Motor neuron (in vitro differentiated cells): ENCODE measurements at regions not wholly inside any gene's neighbourhood (a gene's known extent, or its start where the extent isn't known, plus 50 kb on each side); places are given as distances from the start of the nearest gene placed in this dataset.
"Not testable (repeated sequence)": the region's sequence is repeated elsewhere in the genome, so short reads cannot be mapped to it uniquely, and the experiment has no call there.

Source experiments
- ATAC-seq, 8 experiments: fragments of 200-7000 bp; cut with Tn5 transposase; replicated peaks in 6 of 8; 2 replicates each; pipeline ENCODE4 v1.8.0; 2021; ENCODE audit warnings: mild to moderate bottlenecking in 8 of 8, moderate library complexity in 8 of 8
- H3K27ac ChIP-seq, 2 donors: fragments of 250-450 bp; sonication (Bioruptor Pico); 2 replicates each; pipeline ENCODE4 v1.9.0; 2021; ENCODE audit warnings: antibody characterized with exemption in 2 of 2, mild to moderate bottlenecking in 2 of 2, moderate library complexity in 1 of 2
- H3K4me1 ChIP-seq, 2 donors: fragments of 250-450 bp; sonication (Bioruptor Pico); replicated peaks in 1 of 2; 2 replicates each; pipeline ENCODE4 v1.6.1; 2021; ENCODE audit warnings: antibody characterized with exemption in 2 of 2, mild to moderate bottlenecking in 2 of 2, moderate library complexity in 1 of 2
- H3K4me3 ChIP-seq, 5 donors: fragments of 250-450 bp; sonication (Bioruptor Pico); 2 replicates each; pipeline ENCODE4 v1.9.0; 2021; ENCODE audit warnings: antibody characterized with exemption in 5 of 5, mild to moderate bottlenecking in 5 of 5, moderate library complexity in 4 of 5
- WGBS, 10 experiments: fragments of 450-650 bp; shearing (Covaris generic); methylation state at CpG; one replicate each; pipeline ENCODE4 v1.0.0; 2022; 5-methylcytosine and 5-hydroxymethylcytosine counted together
- in situ Hi-C, 9 experiments: fragments of 400-800 bp; cut with MboI; loops; one replicate each; pipeline ENCODE4 v1.15.0; 2021; ENCODE audit warnings: low sequenced_read_pairs in 9 of 9, low pct_unique_long_range_greater_than_20kb in 2 of 9; ENCODE audit not compliant: unreplicated experiment in 9 of 9

DNA sequence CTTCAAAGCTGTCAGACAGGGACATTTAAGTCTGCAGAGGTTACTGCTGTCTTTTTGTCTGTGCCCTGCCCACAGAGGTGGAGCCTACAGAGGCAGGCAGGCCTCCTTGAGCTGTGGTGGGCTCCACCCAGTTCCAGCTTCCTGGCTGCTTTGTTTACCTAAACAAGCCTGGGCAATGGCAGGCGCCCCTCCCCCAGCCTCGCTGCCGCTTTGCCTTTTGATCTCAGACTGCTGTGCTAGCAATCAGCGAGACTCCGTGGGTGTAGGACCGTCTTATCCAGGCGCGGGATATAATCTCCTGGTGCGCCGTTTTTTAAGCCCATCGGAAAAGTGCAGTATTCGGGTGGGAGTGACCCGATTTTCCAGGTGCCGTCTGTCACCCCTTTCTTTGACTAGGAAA is 773.5 kb downstream of the KCNJ3 start:
- in situ Hi-C loops, H3K4me3 ChIP-seq, H3K4me1 ChIP-seq, H3K27ac ChIP-seq, ATAC-seq: not testable (repeated sequence)
- WGBS, 10 experiments = no CpG with 5 or more reads among the region's 14 CpGs

DNA sequence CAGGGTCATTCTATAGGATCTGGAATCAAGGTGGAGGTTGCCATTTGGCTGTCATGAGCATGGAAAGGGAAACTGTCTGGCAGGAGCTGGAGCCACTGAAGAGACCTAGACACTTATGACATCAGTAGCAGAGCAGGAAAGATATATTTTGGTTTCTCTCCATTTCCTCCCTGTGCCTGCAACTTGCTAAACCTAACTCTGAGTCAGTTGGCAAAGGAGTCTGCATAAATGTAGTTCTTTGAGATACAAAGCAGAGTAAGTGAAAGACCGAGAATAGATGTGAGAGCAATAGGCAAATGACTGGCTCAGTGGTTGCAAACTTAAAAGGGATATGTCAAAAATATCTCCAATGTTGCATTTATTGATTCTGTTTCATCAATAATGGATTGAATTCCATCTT is 757.7 kb downstream of the KCNJ3 start:
- 0 to 100% (median 80%) methylated on average over 1 of the region's 1 CpG; no CpG with 5 or more reads in 2 of the 10 experiments for WGBS, 10 experiments
- in situ Hi-C loops = no loop called here

GRCh38 chr2:155442755-155443372 is 744.4 kb downstream of the KCNJ3 start:
- Histone ChIP-seq H3K4me3 (no peak overlapping the region), H3K27ac (no peak overlapping the region), H3K4me1 (no peaks in the 10 kb centered on the region)
- in situ Hi-C loops = no loop called here
- WGBS, 10 experiments = 0 to 97% (median 58%) methylated on average over 1 to 2 of the region's 2 CpGs; no CpG with 5 or more reads in 4 of the 10 experiments
- ATAC-seq = peak in 1 of 8 experiments; percentile 47

More for the DNA sequence above, 757.7 kb downstream of the KCNJ3 start:
- Histone ChIP-seq H3K4me3 (no peak overlapping the region), H3K4me1 (no peaks in the 10 kb centered on the region), H3K27ac (no peak overlapping the region)
- no peak for ATAC-seq

DNA sequence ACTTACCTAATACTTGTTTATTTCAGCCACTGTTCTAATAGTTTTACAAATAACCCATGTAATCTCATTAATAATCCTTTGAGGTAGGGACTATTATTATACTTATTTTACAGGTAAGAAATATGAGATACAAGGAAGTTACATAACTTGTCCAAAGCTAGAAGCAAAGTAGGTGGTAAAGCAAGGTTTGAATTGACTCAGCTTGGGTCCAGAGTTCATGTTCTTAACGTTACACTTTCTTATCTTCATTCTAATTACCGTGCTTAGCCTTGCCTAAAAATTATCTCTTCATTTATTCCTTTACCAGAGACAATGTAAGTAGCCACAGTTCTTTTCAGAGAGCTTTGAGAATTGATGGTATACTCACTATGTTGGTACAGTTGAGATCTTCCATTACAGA is 743.6 kb downstream of the KCNJ3 start:
- H3K4me3 ChIP-seq = no peak overlapping the region
- no peak for ATAC-seq
- 0 to 100% (median 80%) methylated on average over 2 of the region's 2 CpGs; no CpG with 5 or more reads in 1 of the 10 experiments for WGBS, 10 experiments
- in situ Hi-C loops = no loop called here
- no peak overlapping the region for H3K27ac ChIP-seq
- H3K4me1 ChIP-seq = no peaks in the 10 kb centered on the region

GRCh38 chr2:155431004-155431507 is 732.6 kb downstream of the KCNJ3 start:
- 18 to 100% (median 90%) methylated on average over 1 to 8 of the region's 9 CpGs for WGBS, 10 experiments
- ATAC-seq = no peak
- no peak overlapping the region for H3K27ac ChIP-seq
- peaks cover 0 to 7% of the 10 kb centered on the region in 2 donors for H3K4me1 ChIP-seq
- H3K4me3 ChIP-seq = no peak overlapping the region
- in situ Hi-C loops = no loop called here

DNA sequence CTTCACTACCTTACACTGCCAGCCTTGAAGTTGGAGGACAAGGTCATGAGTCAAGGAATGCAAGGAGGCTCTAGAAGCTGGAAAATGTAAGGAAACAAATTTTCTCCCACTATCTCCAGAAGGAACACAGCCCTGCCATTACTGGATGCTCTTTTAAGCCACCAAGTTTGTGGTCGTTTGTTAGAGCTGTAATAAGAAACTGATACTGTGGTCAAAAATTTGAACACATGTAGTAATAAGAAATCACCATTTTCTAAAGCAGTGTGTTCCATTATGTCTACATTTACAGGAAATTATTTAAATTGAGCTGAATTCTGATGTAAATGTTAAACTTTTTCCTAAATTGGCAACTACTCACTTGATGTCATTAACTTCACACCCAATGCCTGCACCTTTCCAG is 729.0 kb downstream of the KCNJ3 start:
- WGBS, 10 experiments = 0 to 80% (median 61%) methylated on average over 1 of the region's 1 CpG; no CpG with 5 or more reads in 4 of the 10 experiments
- in situ Hi-C loops = no loop called here
- peaks cover 0 to 7% of the 10 kb centered on the region in 2 donors for H3K4me1 ChIP-seq
- no peak overlapping the region for H3K4me3 ChIP-seq
- ATAC-seq = no peak
- no peak overlapping the region for H3K27ac ChIP-seq

GRCh38 chr2:155424518-155424917 is 726.0 kb downstream of the KCNJ3 start:
- H3K4me1 ChIP-seq = peaks cover 0 to 2% of the 10 kb centered on the region in 2 donors
- no peak overlapping the region for H3K4me3 ChIP-seq
- 0 to 100% (median 84%) methylated on average over 1 to 2 of the region's 2 CpGs; no CpG with 5 or more reads in 1 of the 10 experiments for WGBS, 10 experiments
- in situ Hi-C loops = no loop called here
- H3K27ac ChIP-seq = no peak overlapping the region
- no peak for ATAC-seq

DNA sequence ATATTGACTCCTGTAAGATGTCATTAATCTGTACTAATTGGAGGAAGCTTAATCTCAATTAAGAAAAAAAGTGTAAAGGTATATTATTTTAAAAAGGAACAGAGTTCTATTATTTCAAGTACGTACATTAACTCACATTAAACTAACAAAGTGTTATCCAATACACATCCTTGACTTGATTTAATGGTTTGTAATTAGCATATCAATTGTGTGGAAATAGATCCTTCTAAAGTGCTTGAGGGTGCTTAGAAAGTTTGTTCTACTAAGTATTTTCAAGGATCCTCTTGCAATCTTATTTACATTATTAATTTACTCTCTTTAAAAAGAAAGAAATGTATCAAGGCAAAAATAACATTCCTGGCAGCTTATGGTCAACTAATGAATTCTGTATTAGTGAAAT is 720.3 kb downstream of the KCNJ3 start:
- 20 to 83% (median 54%) methylated on average over 1 of the region's 1 CpG; no CpG with 5 or more reads in 1 of the 10 experiments for WGBS, 10 experiments
- no peak overlapping the region for H3K4me3 ChIP-seq
- no peaks in the 10 kb centered on the region for H3K4me1 ChIP-seq
- in situ Hi-C loops = no loop called here
- H3K27ac ChIP-seq = no peak overlapping the region
- no peak for ATAC-seq

- in situ Hi-C loops = no loop called here
- Histone ChIP-seq H3K4me3 (no peak overlapping the region), H3K27ac (no peak overlapping the region), H3K4me1 (no peaks in the 10 kb centered on the region)
- peak in 3 of 8 experiments; percentile 12 to 33 (median 24) for ATAC-seq
- WGBS, 10 experiments = 0 to 43% (median 18%) methylated on average over 1 of the region's 1 CpG; no CpG with 5 or more reads in 5 of the 10 experiments
These were observed 714.1 kb downstream of the KCNJ3 start for GRCh38 chr2:155412598-155412997.

DNA sequence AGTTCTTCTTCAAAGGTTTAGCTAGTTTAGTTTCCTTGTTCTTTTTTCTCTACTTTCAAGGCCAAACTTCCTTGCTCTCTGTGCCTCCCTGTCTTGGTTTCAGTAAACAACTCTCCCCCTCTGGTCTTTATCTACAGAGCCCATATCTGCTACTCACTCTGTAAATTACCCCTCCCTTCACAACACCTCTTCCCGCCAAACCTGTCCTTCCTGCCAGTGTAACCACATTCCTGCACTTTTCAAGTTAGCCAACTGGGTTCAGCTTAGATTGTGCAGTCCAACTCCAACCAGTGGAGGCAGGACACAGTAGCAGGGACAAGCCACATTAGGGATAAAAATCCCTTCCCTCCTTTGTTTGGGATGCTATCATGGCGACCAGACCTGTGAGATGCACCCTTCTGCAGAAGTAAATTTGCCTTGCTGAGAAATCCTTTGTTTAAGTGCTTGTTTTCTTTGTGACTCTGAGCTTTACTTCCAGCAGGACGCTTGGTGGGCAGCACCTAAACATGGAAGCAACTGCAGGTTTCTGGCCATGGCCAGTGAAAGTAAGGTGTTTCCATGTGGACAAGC is 706.0 kb downstream of the KCNJ3 start:
- no peak overlapping the region for H3K27ac ChIP-seq
- no peak overlapping the region for H3K4me3 ChIP-seq
- 0 to 100% (median 65%) methylated on average over 1 to 3 of the region's 3 CpGs; no CpG with 5 or more reads in 2 of the 10 experiments for WGBS, 10 experiments
- in situ Hi-C loops = no loop called here
- no peak for ATAC-seq
- no peaks in the 10 kb centered on the region for H3K4me1 ChIP-seq

DNA sequence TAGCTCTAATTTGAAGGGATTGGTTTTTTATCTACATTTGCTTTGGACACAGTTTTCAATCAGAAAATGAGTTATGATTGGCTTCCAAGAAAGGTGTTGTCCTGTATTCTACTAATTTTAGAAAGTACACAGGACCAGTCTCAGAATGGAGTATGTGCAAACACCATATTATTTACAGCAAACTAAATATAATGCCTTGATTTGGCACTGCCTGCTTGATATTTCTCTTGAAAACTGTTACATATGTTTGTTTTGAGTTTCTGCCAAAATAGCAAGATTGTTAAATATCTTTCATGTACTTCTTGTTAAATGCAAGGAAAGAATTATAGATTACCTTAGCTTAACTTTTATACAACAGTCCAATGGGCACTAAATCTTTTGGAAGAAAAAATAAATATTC is 694.9 kb downstream of the KCNJ3 start:
- no peak for ATAC-seq
- no peak overlapping the region for H3K4me3 ChIP-seq
- in situ Hi-C loops = loop anchor here in 3 of 9 experiments (25.0 kb wide), 5 partner anchors 944 to 1819 kb away; partner anchors contain the start of gene NR4A2 (in 1 of the 3)
- H3K4me1 ChIP-seq = no peaks in the 10 kb centered on the region
- no peak overlapping the region for H3K27ac ChIP-seq

DNA sequence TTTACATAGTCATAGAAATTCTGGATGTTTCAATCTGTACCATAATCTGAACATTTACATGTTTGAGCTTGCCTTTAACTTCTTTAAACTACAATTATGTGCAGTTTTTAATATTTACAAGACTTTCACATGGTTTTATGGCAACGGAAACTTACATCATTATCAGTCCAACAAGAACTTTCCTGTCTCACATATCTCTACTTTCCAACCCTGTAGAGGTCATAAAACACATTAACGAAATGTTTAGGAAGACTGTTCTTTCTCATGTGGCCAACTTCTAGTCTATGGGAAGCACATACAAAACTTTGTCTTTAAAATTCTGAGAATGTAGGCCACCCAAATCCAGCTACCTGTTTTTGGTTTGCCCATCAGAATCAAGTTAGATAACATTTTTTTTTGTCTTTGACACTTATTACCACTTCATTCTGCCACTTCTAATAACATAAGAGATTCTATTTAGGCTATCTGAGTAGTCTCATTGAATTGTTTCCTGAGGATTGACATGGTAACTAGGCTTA is 693.2 kb downstream of the KCNJ3 start:
- no peak overlapping the region for H3K4me3 ChIP-seq
- in situ Hi-C loops = loop anchor here in 3 of 9 experiments (25.0 kb wide), 5 partner anchors 946 to 1821 kb away; partner anchors contain the start of gene NR4A2 (in 1 of the 3)
- no peaks in the 10 kb centered on the region for H3K4me1 ChIP-seq
- no peak overlapping the region for H3K27ac ChIP-seq
- 0 to 100% (median 82%) methylated on average over 1 to 2 of the region's 2 CpGs for WGBS, 10 experiments
- no peak for ATAC-seq

- Histone ChIP-seq H3K4me1 (no peaks in the 10 kb centered on the region), H3K27ac (no peak overlapping the region), H3K4me3 (no peak overlapping the region)
- WGBS, 10 experiments = 38 to 100% (median 82%) methylated on average over 1 of the region's 1 CpG; no CpG with 5 or more reads in 4 of the 10 experiments
- ATAC-seq = no peak
- in situ Hi-C loops = loop anchor here in 3 of 9 experiments (25.0 kb wide), 5 partner anchors 948 to 1823 kb away; partner anchors contain the start of gene NR4A2 (in 1 of the 3)
These were observed 690.7 kb downstream of the KCNJ3 start for GRCh38 chr2:155389224-155389623.
